GM04503 (cell line): ENCODE measurements at regions not wholly inside any gene's neighbourhood (a gene's known extent, or its start where the extent isn't known, plus 50 kb on each side); places are given as distances from the start of the nearest gene placed in this dataset.
"Not testable (repeated sequence)": the region's sequence is repeated elsewhere in the genome, so short reads cannot be mapped to it uniquely, and the experiment has no call there.

ENCODE experiments used
- DNase-seq: peaks from one replicate; pipeline ENCODE4 v3.0.0-alpha.2; 2012; ENCODE audit warnings: low read depth

DNA sequence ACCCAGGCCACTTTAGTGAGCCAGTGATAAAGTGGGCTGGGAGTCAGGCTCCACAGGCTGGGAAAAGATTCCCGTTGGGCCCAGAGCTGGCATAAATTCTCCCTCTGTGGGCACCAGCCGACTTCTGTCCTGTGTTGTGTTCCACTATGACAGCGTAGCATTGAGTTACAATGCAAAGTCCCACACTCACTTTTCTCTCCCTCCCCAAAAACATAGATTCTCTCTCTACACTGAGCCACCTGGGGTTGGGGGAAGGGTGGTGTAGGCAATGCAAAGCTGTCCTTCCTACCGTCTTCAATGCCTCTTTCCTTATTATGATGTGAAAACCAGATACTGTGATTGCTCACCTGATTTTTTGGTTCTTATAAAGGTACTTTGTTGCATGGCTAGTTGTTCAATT is 566.2 kb downstream of the RAPGEF2 start:
- DNase-seq, result no peak

DNA sequence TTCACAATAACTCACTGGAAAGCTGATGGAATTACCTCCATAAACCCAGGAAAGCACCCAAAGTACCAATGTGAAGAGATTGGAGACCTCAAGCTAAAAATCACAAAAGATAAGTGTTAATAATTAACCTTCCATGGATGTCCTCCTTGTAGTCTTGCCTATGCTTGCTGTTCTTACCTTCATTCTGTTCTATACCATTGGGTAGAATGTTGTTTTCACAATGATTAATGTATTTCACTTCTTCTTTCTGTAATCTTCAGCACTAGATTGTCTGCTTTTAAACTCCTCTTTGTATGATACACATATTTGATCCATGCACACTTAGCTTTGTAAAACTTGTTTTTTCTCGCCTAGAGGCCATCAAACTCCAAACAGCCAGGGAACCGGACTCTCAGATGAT is 570.3 kb downstream of the RAPGEF2 start:
- DNase-seq, result no peak

GRCh38 chr4:159674241-159674640 is 571.4 kb downstream of the RAPGEF2 start:
- no peak for DNase-seq

DNA sequence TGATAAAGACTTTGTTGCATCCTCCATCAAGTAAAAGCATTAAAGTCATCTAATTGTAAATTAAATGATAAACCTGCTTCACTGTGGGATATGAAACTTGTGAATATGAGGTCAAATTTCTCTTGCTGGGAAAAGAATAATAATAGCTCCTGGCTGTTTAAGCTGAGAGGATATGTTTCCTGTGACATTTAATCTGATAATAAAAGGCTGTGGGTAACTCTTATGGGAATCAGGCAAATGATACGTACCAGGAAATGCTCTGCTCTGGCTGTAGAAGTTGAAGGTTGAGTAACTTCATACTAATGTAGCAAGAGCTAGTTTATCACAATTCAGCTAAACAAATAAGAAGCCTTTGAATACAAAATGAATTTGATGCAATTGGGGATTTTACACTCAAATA is 574.6 kb downstream of the RAPGEF2 start:
- DNase-seq, result no peak

- DNase-seq, result no peak
Observed at GRCh38 chr4:159682996-159683395, 580.1 kb downstream of the RAPGEF2 start.

DNA sequence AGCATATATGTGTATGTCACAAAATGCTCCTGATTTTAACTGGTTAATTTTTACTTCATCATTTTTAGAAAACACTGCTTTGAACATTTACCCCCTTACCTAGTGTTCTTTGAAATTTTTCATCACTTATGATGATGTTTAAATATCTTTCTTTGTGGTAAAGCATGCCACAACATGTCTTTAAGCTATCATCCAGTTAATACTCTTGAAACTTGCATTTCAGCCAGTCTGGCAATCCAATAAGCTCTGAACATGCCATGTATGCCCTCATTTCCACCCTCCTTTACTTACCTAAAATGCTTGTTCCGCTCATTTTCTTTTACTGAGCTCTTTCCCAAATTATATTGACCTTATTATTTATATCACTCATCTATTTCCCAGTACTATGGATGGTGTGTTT is 581.2 kb downstream of the RAPGEF2 start:
- no peak for DNase-seq

GRCh38 chr4:159685340-159686092 is 582.6 kb downstream of the RAPGEF2 start:
- DNase-seq, result no peak

DNA sequence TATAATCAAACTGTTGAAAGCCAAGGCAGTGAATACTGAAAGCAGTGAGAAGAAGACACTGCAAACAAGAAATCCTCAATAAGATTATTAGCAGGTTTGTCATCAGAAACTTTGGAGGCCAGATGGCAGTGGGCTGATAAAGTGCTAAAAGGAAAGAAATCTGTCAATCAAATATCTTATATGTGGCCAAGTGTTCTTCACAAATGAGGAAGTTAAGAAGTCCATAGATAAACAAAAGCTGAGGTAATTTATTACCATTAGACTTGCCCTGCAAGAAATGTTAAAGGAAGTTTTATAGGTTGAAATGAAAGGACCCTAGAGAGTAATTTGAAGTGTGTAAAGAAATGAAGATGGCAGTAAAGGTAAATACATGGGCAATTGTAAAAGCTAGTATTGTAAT is 586.6 kb downstream of the RAPGEF2 start:
- no peak for DNase-seq

- DNase-seq, result no peak
Observed at GRCh38 chr4:159697322-159698283, 594.7 kb downstream of the RAPGEF2 start.

- DNase-seq, result no peak
Observed at GRCh38 chr4:159698336-159698735, 595.5 kb downstream of the RAPGEF2 start.

GRCh38 chr4:159702200-159702599 is 599.3 kb downstream of the RAPGEF2 start:
- DNase-seq, result no peak

DNA sequence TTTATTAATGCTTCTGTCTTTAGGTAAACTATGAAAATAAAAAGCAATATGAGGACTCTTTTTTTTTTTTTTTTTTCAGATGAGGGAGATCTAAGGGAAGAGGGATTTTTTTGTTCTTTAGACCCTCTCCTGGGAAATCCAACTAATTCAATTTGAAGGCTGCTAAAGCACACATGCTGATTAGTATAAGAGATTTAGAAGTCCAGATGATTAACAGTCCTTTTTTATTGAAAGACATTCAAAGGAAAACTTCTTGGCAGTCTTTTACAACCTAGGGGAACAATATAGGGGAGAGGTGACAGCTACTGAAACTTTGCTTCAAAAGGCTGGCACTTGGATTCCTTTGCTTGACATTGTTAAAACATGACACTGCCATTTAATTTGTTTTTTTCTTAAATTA is 602.5 kb downstream of the RAPGEF2 start:
- DNase-seq, result no peak

DNA sequence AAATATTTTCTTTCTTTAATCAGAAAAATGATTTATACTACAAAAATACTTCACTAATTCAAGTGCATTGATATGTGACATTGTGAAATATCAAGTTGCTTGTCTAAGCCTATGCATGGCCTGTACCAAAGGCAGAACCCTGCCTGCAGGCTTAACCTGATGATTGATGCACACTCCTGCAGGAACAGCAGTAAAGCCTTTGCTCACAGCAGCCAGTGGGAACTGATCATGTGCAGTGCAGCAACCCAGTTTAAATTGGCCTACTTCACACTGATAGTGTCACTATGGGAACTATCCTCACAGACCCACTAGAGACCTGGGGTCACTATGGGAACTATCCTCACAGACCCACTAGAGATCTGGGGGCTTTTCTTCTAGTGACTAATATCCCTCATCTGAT is 603.8 kb downstream of the RAPGEF2 start:
- no peak for DNase-seq

DNA sequence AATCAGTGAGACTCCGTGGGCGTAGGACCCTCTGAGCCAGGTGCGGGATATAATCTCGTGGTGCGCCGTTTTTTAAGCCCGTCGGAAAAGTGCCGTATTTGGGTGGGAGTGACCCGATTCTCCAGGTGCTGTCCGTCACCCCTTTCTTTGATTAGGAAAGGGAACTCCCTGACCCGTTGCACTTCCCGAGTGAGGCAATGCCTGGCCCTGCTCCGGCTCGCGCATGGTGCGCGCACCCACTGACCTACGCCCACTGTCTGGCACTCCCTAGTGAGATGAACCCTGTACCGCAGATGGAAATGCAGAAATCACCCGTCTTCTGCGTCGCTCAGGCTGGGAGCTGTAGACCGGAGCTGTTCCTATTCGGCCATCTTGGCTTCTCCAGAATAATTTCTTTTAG is 612.3 kb downstream of the RAPGEF2 start:
- not testable (repeated sequence) for DNase-seq

DNA sequence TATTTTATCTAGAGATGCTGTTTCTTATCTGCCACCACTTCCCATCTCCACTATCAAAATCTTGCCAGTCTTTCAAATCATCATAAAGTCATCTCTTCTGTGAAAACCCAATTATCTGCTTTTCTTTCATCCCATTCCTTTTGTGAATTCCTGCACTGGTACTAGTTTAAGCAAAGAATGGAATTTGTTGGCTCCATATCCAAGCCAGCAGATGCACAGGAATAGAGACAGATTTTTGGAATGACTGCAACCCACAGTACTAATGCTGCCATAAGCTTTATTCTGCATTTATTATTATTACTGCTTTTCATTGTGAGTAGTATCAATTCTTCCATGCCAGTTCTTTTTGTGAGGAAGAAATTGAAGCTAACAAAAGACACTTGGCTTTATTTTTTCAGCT is 616.7 kb downstream of the RAPGEF2 start:
- no peak for DNase-seq

DNA sequence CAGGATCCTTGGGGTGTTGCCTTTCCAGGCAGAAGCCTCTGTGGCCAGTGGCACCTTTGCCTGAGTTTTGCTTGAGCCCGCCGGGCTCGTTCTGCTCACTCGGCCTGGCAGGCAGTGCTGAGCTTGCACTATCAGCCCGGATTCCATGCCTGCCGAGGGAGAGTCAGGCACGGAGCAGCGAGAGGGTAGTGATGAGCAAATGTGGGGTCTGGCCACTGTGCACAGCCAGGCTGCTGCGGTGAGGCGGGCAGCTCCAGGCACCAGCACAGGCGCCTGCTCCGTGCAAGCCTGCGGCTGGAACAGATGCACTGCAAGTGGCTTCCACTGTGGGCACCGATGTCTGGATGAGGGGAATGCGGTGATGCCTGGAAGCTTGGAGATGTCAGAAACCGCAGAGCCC is 619.2 kb downstream of the RAPGEF2 start:
- DNase-seq, result no peak

DNA sequence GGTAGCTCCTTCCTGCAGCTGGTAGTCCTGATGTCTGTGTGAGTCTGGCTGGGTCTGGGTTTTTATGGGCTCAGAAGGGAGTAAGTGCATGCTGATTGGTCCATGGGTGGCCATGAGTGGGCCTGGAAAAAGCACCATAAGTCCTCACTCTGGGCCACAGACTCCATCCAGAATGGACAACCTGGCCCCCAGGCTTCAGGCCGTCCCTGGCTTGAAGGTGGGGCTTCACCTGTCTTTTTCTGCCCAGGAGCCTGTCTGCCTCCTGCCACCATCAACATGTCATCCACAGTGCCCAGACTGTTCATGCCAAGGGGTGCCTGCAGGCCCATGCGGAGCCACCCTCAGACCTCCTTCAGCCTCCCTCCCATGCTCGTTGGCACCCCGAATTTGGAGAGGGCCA is 620.0 kb downstream of the RAPGEF2 start:
- DNase-seq, result no peak

- no peak for DNase-seq
Observed at GRCh38 chr4:159723341-159724048, 620.6 kb downstream of the RAPGEF2 start.

DNA sequence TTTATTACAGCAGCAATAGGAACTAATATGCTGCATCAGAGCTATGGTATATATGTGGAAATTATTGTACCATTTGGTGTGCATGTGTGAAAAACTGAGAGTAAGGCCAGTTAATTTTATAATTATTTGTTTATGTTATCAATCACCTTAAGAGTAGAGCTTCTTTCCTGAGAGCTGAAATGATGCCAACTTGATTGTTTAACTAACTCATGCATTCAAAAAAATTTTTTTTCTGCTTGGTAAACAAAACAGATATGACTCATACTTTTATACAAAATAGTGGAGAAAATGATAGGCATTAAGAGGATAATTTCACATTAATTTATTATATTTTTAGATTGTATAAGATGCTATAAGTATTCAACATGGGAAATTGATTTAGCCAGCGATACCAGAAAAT is 622.7 kb downstream of the RAPGEF2 start:
- DNase-seq, result no peak

DNA sequence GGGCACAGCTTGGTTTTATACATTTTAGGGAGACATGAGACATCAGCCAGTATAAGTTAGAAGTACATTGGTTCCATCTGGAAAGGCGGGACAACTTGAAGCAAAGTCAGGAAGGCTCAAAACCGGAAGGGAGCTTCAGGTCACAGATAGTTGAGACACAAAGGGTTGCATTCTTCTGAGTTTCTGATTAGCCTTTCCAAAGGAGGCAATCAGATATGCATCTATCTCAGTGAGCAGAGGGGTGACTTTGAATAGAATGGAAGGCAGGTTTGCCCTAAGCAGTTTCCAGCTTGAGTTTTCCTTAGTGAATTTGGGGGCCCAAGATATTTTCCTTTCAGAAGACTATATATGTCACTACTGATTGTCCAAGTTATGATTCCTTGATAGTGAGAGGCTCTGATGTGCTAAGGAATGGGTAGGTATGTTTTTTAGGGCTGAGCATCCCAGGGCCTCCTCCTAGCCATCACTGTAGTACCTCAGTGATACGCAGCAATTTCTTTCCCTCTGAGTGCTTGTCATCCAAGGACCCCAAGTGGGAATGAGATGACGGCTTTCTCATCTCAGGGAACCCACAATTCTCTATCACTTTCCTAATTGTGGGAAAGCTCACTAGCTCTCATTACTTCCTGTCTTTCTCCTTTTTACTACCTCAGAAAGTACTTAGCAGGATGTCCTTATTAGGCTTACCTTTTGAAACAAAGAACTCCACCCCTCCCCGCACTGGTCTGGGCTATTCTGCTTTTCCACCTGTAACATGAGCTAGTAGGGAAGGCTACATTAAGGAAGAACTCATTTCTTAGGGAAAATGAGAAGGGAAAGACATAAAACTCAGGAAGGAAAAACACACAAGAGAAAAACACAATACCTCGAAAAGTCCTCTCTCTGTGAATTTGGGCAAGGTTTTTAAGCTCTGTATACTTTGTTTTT is 632.7 kb downstream of the RAPGEF2 start:
- DNase-seq, result no peak

DNA sequence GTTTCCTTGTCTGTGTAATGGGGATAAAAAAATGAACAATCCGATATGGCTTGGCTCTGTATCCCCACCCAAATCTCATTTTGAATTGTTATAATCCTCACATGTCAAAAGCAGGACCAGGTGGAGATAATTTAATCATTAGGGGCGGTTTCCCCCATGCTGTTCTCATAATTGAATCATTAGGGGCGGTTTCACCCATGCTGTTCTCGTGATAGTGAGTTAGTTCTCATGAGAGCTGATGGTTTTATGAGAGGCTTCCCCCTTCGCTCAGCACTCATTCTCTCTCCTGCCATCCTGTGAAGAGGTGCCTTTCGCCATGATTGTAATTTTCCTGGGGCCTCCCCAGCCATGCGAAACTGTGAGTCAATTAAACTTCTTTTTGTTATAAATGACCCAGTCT is 633.5 kb downstream of the RAPGEF2 start:
- DNase-seq, result no peak

- DNase-seq, result no peak
Observed at GRCh38 chr4:159743971-159744370, 641.1 kb downstream of the RAPGEF2 start.
